ENCODE measurements at regions not wholly inside any gene's neighbourhood (a gene's known extent, or its start where the extent isn't known, plus 50 kb on each side); places are given as distances from the start of the nearest gene placed in this dataset.

GRCh38 chr13:24050292-24050711 is 110.2 kb upstream of the SPATA13 start:
- TF ChIP-seq CTCF (IDR thresholded peaks at IDR 0.05; ENCODE audit: insufficient read depth, low read depth, low read length) = no peak
- CTCF ChIA-PET = interaction anchor here (1.0 to 5.3 kb wide), 3 partner anchors 10 to 169 kb away, joined by 3 to 60 read pairs (median 3); no protein-coding TSS in a partner anchor
- DNase-seq (ENCODE audit: low read depth) = no peak
- Histone ChIP-seq H3K4me3 (ENCODE audit: low read depth, low read length) (no peak overlapping the region), H3K27me3 (ENCODE audit: control insufficient read depth, insufficient read depth, low read length) (no peaks in the 10 kb centered on the region), H3K36me3 (ENCODE audit: control insufficient read depth, insufficient read depth, low read length) (no peaks in the 10 kb centered on the region)
- POLR2A ChIA-PET = no interaction called here

GRCh38 chr13:24050796-24051715 is 109.5 kb upstream of the SPATA13 start:
- no peak overlapping the region for H3K4me3 ChIP-seq (ENCODE audit: low read depth, low read length)
- CTCF ChIA-PET = interaction anchor here (1.0 to 5.3 kb wide), 5 partner anchors 9 to 178 kb away, joined by 3 to 60 read pairs (median 3); no protein-coding TSS in a partner anchor
- POLR2A ChIA-PET = no interaction called here
- no peaks in the 10 kb centered on the region for H3K27me3 ChIP-seq (ENCODE audit: control insufficient read depth, insufficient read depth, low read length)
- no peaks in the 10 kb centered on the region for H3K36me3 ChIP-seq (ENCODE audit: control insufficient read depth, insufficient read depth, low read length)
- TF ChIP-seq CTCF (IDR thresholded peaks at IDR 0.05; ENCODE audit: insufficient read depth, low read depth, low read length) = no peak
- DNase-seq (ENCODE audit: low read depth) = no peak

- H3K4me3 ChIP-seq (ENCODE audit: low read depth, low read length) = no peak overlapping the region
- no peaks in the 10 kb centered on the region for H3K36me3 ChIP-seq (ENCODE audit: control insufficient read depth, insufficient read depth, low read length)
- DNase-seq (ENCODE audit: low read depth) = no peak
- CTCF ChIA-PET = interaction anchor here (0.6 to 5.3 kb wide), 30 partner anchors 11 to 221 kb away, joined by 3 to 60 read pairs (median 4); partner anchors contain the start of gene MIPEP
- H3K27me3 ChIP-seq (ENCODE audit: control insufficient read depth, insufficient read depth, low read length) = no peaks in the 10 kb centered on the region
- POLR2A ChIA-PET = no interaction called here
- peak; percentile 32 for TF ChIP-seq CTCF (IDR thresholded peaks at IDR 0.05; ENCODE audit: insufficient read depth, low read depth, low read length)
Observed at GRCh38 chr13:24052547-24053518, 107.7 kb upstream of the SPATA13 start.

- Histone ChIP-seq H3K4me3 (ENCODE audit: low read depth, low read length) (no peak overlapping the region), H3K36me3 (ENCODE audit: control insufficient read depth, insufficient read depth, low read length) (no peaks in the 10 kb centered on the region), H3K27me3 (ENCODE audit: control insufficient read depth, insufficient read depth, low read length) (no peaks in the 10 kb centered on the region)
- no peak for DNase-seq (ENCODE audit: low read depth)
- ChIA-PET CTCF (interaction anchor here (0.6 to 5.3 kb wide), 31 partner anchors 11 to 220 kb away, joined by 3 to 60 read pairs (median 4); partner anchors contain the start of gene MIPEP), POLR2A (no interaction called here)
- peak; percentile 79 for TF ChIP-seq CTCF (IDR thresholded peaks at IDR 0.05; ENCODE audit: insufficient read depth, low read depth, low read length)
Observed at GRCh38 chr13:24053519-24054251, 106.8 kb upstream of the SPATA13 start.

Measured in BJ (cell line).